Heart right ventricle (tissue), 16 donors: ENCODE measurements at regions not wholly inside any gene's neighbourhood (a gene's known extent, or its start where the extent isn't known, plus 50 kb on each side); places are given as distances from the start of the nearest gene placed in this dataset.

Experiments used
- ATAC-seq, 8 donors: fragments of 200-7000 bp; cut with Tn5 transposase; one replicate each; pipeline ENCODE4 v1.9.1; 2020; ENCODE audit warnings: mild to moderate bottlenecking in 8 of 8, moderate library complexity in 8 of 8, moderate number of reproducible peaks in 1 of 8
- DNase-seq, 2 donors: peaks; one replicate each; pipeline ENCODE4 v3.0.0-alpha.2; 2020
- H3K27ac ChIP-seq, 10 donors: fragments of 200-600 bp; sonication (generic) in 2 of 10; one replicate each; pipeline versions ENCODE4 v1.5.0 to v1.8.0; 2020 to 2022; ENCODE audit warnings: mild to moderate bottlenecking in 3 of 10
- H3K27me3 ChIP-seq, 7 donors: fragments of 200-600 bp; one replicate each; pipeline ENCODE4 v1.8.0; 2021 to 2022; ENCODE audit warnings: mild to moderate bottlenecking in 2 of 7
- H3K36me3 ChIP-seq, 9 donors: fragments of 200-600 bp; sonication (generic) in 1 of 9; one replicate each; pipeline versions ENCODE4 v1.5.0 to v1.8.0; 2020 to 2022; ENCODE audit warnings: mild to moderate bottlenecking in 2 of 9
- H3K4me1 ChIP-seq, 9 donors: fragments of 200-600 bp; sonication (generic) in 1 of 9; one replicate each; pipeline versions ENCODE4 v1.5.0 to v1.8.0; 2020 to 2022; ENCODE audit warnings: mild to moderate bottlenecking in 4 of 9
- H3K4me3 ChIP-seq, 10 donors: fragments of 200-600 bp; sonication (generic) in 2 of 10; one replicate each; pipeline versions ENCODE4 v1.5.0 to v1.8.0; 2020 to 2022; ENCODE audit warnings: mild to moderate bottlenecking in 7 of 10, moderate library complexity in 2 of 10
- H3K9me3 ChIP-seq, 11 donors: fragments of 200-600 bp in 10 of 11; sonication (generic) in 2 of 11; one replicate each; pipeline versions ENCODE4 v1.5.0 to v1.8.0; 2013 to 2022; ENCODE audit warnings: mild to moderate bottlenecking in 2 of 11, control low read depth in 1 of 11, moderate library complexity in 1 of 11
- CTCF ChIP-seq, 9 donors: fragments of 200-600 bp; sonication (generic) in 2 of 9; IDR thresholded peaks; one replicate each; pipeline versions ENCODE4 v1.5.0 to v1.8.0; 2021 to 2022; ENCODE audit warnings: antibody characterized with exemption in 9 of 9, mild to moderate bottlenecking in 5 of 9, moderate library complexity in 1 of 9
- WGBS, 2 donors: extraction: QIAGEN DNeasy Blood & Tissue Kit; methylation state at CpG; one replicate each; pipeline ENCODE4 v1.1.7; 2013; ENCODE audit warnings: inconsistent platforms in 1 of 2; 5-methylcytosine and 5-hydroxymethylcytosine counted together
- intact Hi-C, 10 donors: fragments of 100-400 bp; cut with DNase I; formaldehyde crosslinking; loops; one replicate each; pipeline versions ENCODE4 v1.11.1 to v1.14.2; 2022
- donor health status: Arrhythmogenic right ventricular cardiomyopathy.
- donor health status: ischemic (EF 13 %, LVEDD 7.1; RV severe dilation, severe dysfunction).
- donor health status: healthy with polysubstance abuse.
- donor health status: DM: no; HTN: yes; CAD: no.
- donor health status: DM: no; HTN: no; CAD: no.
- donor health status: ischemic (EF 25% LVEDD 6.9; RV normal size, moderate dysfunction).
- donor health status: ischemic (EF 25% LVEDD 5.7; RV mildly dilated, moderate dysfunction).
- donor health status: healthy.
- donor health status: DM: yes; HTN: yes; CAD: no.
- donor health status: Ischemic cardiomyopathy.
- donor health status: ischemic (EF 35%, LVEDD 5.7; RV mildly dilated, moderate dysfunction).
- donor health status: nonischemic (EF 11% LVEDD 7.7; RV severe dilation, severe dysfunction).
- donor health status: DM: yes; HTN: yes; CAD: no.
- donor health status: PGD.
- donor health status: ischemic (EF 29% LVEDD 5.4; RV normal size, mild dysfunction).
- donor health status: nonischemic (EF 23%, LVEDD 6.1; RV moderate dilation, normal function).

- Histone ChIP-seq H3K4me3 (no peak overlapping the region), H3K27me3 (no peaks in the 10 kb centered on the region), H3K27ac (no peak overlapping the region), H3K9me3 (no peaks in the 10 kb centered on the region), H3K36me3 (no peaks in the 10 kb centered on the region), H3K4me1 (no peaks in the 10 kb centered on the region)
- no peak for TF ChIP-seq CTCF (IDR thresholded peaks at IDR 0.05)
- DNase-seq (no peak), ATAC-seq (no peak)
- WGBS, 2 donors = 52 to 67% methylated on average over 1 of the region's 1 CpG
- intact Hi-C loops = no loop called here
These were observed 98.6 kb upstream of the PMFBP1 start for GRCh38 chr16:72270531-72270930.

GRCh38 chr16:72266836-72267235 is 94.9 kb upstream of the PMFBP1 start:
- Histone ChIP-seq H3K4me3 (no peak overlapping the region), H3K27me3 (no peaks in the 10 kb centered on the region), H3K36me3 (no peaks in the 10 kb centered on the region), H3K27ac (no peak overlapping the region), H3K4me1 (no peaks in the 10 kb centered on the region), H3K9me3 (no peaks in the 10 kb centered on the region)
- 86 to 94% methylated on average over 6 of the region's 6 CpGs for WGBS, 2 donors
- no peak for TF ChIP-seq CTCF (IDR thresholded peaks at IDR 0.05)
- DNase-seq (no peak), ATAC-seq (no peak)
- intact Hi-C loops = no loop called here

- Histone ChIP-seq H3K4me3 (no peak overlapping the region), H3K36me3 (no peaks in the 10 kb centered on the region), H3K9me3 (no peaks in the 10 kb centered on the region), H3K27ac (no peak overlapping the region), H3K4me1 (no peaks in the 10 kb centered on the region), H3K27me3 (no peaks in the 10 kb centered on the region)
- intact Hi-C loops = no loop called here
- ATAC-seq = no peak
- no peak for TF ChIP-seq CTCF (IDR thresholded peaks at IDR 0.05)
- no peak for DNase-seq
- 83 to 86% methylated on average over 2 of the region's 2 CpGs for WGBS, 2 donors
These were observed 92.8 kb upstream of the PMFBP1 start for GRCh38 chr16:72264771-72265170.

- Histone ChIP-seq H3K27ac (no peak overlapping the region), H3K4me3 (no peak overlapping the region), H3K4me1 (no peaks in the 10 kb centered on the region), H3K9me3 (peaks cover 0 to 5% (median 0%) of the 10 kb centered on the region in 11 donors), H3K27me3 (no peaks in the 10 kb centered on the region), H3K36me3 (no peaks in the 10 kb centered on the region)
- TF ChIP-seq CTCF (IDR thresholded peaks at IDR 0.05) = no peak
- intact Hi-C loops = no loop called here
- ATAC-seq (no peak), DNase-seq (no peak)
- whole genome bisulfite sequencing, 2 donors = 53 to 59% methylated on average over 1 of the region's 1 CpG
These were observed 90.8 kb upstream of the PMFBP1 start for GRCh38 chr16:72262711-72263110.

- TF ChIP-seq CTCF (IDR thresholded peaks at IDR 0.05) = no peak
- Histone ChIP-seq H3K4me3 (no peak overlapping the region), H3K36me3 (no peaks in the 10 kb centered on the region), H3K4me1 (no peaks in the 10 kb centered on the region), H3K27me3 (no peaks in the 10 kb centered on the region), H3K27ac (no peak overlapping the region), H3K9me3 (peaks cover 0 to 5% (median 0%) of the 10 kb centered on the region in 11 donors)
- DNase-seq (no peak), ATAC-seq (no peak)
- WGBS, 2 donors = 45 to 93% methylated on average over 1 of the region's 1 CpG
- intact Hi-C loops = no loop called here
These were observed 89.2 kb upstream of the PMFBP1 start for GRCh38 chr16:72261127-72261526.
